Esophagus muscularis mucosa (tissue), 3 donors: ENCODE measurements at regions not wholly inside any gene's neighbourhood (a gene's known extent, or its start where the extent isn't known, plus 50 kb on each side); places are given as distances from the start of the nearest gene placed in this dataset.

Source experiments
- POLR2A ChIP-seq: fragments of 450-650 bp; IDR thresholded peaks from one replicate; pipeline ENCODE4 v1.6.1; 2017; ENCODE audit warnings: antibody characterized with exemption, moderate library complexity, mild to moderate bottlenecking, low read depth
- TF ChIP-seq, protein P1 (sequence below), 3 experiments: fragments of 200-600 bp in 2 of 3; fragments of 450-650 bp in 1 of 3; sonication (generic) in 2 of 3; IDR thresholded peaks; one replicate each; pipeline ENCODE4 v1.5.1; 2017 to 2019; ENCODE audit warnings: antibody characterized with exemption in 3 of 3, mild to moderate bottlenecking in 2 of 3, moderate library complexity in 1 of 3

DNA sequence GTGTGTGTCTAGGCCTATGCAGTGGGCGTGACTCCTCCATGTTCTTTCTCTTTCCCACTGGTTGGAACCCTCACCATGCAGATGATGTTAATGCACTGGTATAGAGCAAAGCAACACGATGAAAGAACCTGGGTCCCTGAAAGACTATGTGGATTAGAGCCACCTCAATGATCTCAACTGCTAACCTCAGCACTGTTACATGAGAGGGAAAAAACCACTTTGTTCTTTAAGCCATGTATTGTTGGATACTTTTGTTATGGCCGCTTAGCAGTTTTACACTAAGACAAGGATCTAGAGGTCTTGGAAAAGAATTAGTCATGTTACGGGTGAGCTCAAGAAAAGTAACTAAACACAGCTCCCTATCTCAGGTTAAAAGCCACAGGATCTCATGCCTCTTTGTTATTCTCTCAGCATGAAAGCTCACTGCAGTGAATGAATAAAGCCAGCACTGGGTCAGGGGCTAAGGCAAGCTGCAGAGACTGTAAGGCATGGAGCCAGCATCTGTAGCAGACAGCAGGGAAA is 56.6 kb upstream of the RBBP6 start:
- TF ChIP-seq, protein P1, sequence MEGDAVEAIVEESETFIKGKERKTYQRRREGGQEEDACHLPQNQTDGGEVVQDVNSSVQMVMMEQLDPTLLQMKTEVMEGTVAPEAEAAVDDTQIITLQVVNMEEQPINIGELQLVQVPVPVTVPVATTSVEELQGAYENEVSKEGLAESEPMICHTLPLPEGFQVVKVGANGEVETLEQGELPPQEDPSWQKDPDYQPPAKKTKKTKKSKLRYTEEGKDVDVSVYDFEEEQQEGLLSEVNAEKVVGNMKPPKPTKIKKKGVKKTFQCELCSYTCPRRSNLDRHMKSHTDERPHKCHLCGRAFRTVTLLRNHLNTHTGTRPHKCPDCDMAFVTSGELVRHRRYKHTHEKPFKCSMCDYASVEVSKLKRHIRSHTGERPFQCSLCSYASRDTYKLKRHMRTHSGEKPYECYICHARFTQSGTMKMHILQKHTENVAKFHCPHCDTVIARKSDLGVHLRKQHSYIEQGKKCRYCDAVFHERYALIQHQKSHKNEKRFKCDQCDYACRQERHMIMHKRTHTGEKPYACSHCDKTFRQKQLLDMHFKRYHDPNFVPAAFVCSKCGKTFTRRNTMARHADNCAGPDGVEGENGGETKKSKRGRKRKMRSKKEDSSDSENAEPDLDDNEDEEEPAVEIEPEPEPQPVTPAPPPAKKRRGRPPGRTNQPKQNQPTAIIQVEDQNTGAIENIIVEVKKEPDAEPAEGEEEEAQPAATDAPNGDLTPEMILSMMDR (IDR thresholded peaks at IDR 0.05): no peak
- no peak for TF ChIP-seq POLR2A
